ENCODE measurements at regions not wholly inside any gene's neighbourhood (a gene's known extent, or its start where the extent isn't known, plus 50 kb on each side); places are given as distances from the start of the nearest gene placed in this dataset.

GRCh38 chr4:34035225-34035624 is 2209.1 kb downstream of the ARAP2 start:
- no peak overlapping the region for H3K4me3 ChIP-seq (replicated peaks; ENCODE audit: low read depth, low read length)
- TF ChIP-seq CTCF (IDR thresholded peaks at IDR 0.05; ENCODE audit: low read depth, low read length, missing control alignments), result no peak
- DNase-seq (ENCODE audit: extremely low read depth, low read depth), result no peak

- no peak for TF ChIP-seq CTCF (IDR thresholded peaks at IDR 0.05; ENCODE audit: low read depth, low read length, missing control alignments)
- no peak overlapping the region for H3K4me3 ChIP-seq (replicated peaks; ENCODE audit: low read depth, low read length)
- no peak for DNase-seq (ENCODE audit: extremely low read depth, low read depth)
Measured at GRCh38 chr4:34037280-34037679, 2207.0 kb downstream of the ARAP2 start.

- H3K4me3 ChIP-seq (replicated peaks; ENCODE audit: low read depth, low read length), result no peak overlapping the region
- no peak for TF ChIP-seq CTCF (IDR thresholded peaks at IDR 0.05; ENCODE audit: low read depth, low read length, missing control alignments)
- DNase-seq (ENCODE audit: extremely low read depth, low read depth), result no peak
Measured at GRCh38 chr4:34039766-34040165, 2204.5 kb downstream of the ARAP2 start.

- DNase-seq (ENCODE audit: extremely low read depth, low read depth), result no peak
- no peak for TF ChIP-seq CTCF (IDR thresholded peaks at IDR 0.05; ENCODE audit: low read depth, low read length, missing control alignments)
- no peak overlapping the region for H3K4me3 ChIP-seq (replicated peaks; ENCODE audit: low read depth, low read length)
Measured at GRCh38 chr4:34043131-34043530, 2201.2 kb downstream of the ARAP2 start.

- TF ChIP-seq CTCF (IDR thresholded peaks at IDR 0.05; ENCODE audit: low read depth, low read length, missing control alignments), result no peak
- DNase-seq (ENCODE audit: extremely low read depth, low read depth), result peak; percentile 24
- H3K4me3 ChIP-seq (replicated peaks; ENCODE audit: low read depth, low read length), result no peak overlapping the region
Measured at GRCh38 chr4:34046580-34046979, 2197.7 kb downstream of the ARAP2 start.

GRCh38 chr4:34047363-34047762 is 2197.0 kb downstream of the ARAP2 start:
- TF ChIP-seq CTCF (IDR thresholded peaks at IDR 0.05; ENCODE audit: low read depth, low read length, missing control alignments), result no peak
- DNase-seq (ENCODE audit: extremely low read depth, low read depth), result no peak
- H3K4me3 ChIP-seq (replicated peaks; ENCODE audit: low read depth, low read length), result no peak overlapping the region

- no peak for TF ChIP-seq CTCF (IDR thresholded peaks at IDR 0.05; ENCODE audit: low read depth, low read length, missing control alignments)
- no peak for DNase-seq (ENCODE audit: extremely low read depth, low read depth)
- no peak overlapping the region for H3K4me3 ChIP-seq (replicated peaks; ENCODE audit: low read depth, low read length)
Measured at GRCh38 chr4:34066126-34066525, 2178.2 kb downstream of the ARAP2 start.

Data from HFF-Myc (cell line).